Kasumi-1 (cell line): ENCODE measurements at regions not wholly inside any gene's neighbourhood (a gene's known extent, or its start where the extent isn't known, plus 50 kb on each side); places are given as distances from the start of the nearest gene placed in this dataset.
A peak's percentile ranks its signal among the peaks of the same experiment; 100 is the strongest.
"Not testable (repeated sequence)": the region's sequence is repeated elsewhere in the genome, so short reads cannot be mapped to it uniquely, and the experiment has no call there.

Experiments used
- DNase-seq, 2 experiments: peaks; one replicate each; lab custom pipeline; 2025; lab: John Stamatoyannopoulos, UW

DNA sequence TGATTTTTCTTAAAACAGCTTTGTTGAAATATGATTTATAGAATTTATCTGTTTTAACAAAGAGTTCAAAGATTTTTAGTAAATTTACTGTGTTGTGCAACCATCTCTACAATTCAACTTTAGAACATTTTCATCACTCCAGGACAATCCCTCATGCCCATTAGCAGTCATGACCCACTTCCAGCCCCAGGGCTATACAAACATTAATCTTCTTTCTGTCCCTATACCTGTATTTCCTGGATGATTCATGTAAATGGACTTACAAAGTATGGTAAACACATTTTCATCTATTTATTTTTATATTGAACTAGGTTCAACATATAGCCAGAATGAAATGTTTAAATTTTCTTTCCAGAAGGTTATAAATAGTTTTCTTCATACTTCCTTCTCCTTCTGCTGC, 127.8 kb upstream of the CCDC180 start:
- no peak for DNase-seq

DNA sequence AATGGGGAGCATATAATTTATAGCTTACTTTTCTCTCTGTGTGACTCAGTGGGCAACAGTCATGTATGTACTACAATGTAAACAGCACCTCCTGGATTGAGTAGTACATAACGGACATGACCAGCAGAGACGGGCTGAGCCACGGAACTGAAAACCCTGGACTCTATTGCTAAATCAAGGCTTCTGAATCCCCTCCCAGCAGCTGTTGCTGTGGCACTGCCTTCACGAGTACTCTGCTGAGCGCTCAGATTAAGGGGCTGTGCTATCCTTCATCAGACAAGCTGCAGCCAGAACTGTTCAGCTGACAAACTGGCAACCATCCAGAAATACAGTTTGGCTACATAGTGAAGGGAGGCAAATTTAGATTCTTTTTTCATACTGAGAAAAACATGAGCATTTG, 131.3 kb upstream of the CCDC180 start:
- DNase-seq: no peak

DNA sequence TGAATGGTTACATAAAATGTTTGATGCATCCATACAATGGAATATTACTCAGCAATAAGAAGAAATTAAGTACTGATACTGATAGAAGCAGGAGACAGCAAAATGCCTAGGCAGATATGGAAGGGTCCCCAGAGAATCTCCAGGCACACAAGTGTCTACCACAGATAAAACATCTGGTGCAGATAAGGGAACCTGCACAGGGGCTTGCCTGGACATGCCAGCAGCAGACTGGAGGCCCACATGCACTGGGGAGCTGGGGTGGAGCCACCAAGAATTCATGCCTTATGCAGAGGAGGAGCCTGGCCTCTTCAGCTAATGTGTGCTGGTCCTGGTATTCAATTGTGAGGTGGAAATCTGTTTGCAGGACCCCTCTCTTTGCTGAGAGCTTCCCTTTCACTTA, 129.2 kb upstream of the CTSV start:
- DNase-seq: not testable (repeated sequence)

DNA sequence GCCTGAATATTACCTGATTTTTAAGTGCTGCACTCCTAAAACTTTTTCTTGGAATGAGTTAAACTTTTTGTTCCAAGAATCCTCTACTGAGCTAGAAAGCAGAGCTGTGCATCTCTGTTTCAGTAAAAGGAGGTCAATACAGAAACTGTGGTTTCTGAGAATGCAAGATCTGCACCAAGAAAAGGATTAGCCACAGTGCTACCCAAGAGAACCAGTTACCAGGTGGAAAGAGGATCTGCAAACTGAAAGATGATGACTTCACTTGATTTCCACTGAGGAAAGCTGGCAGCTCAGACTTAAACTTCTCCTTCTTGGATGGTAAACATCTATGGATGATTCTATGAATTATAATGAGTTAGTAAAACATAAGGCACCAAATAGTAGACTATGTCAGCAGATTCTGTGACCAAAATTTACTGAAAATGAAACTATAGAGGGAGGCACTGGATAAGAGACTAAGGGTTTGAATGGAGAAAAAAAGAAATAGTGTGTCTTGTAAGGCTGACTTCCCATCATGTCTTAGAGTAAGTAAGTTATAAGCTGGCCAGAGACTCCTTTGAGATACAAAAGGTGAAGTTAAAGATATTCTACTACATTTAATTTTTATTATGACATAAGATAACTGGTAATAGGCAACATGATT, 127.7 kb upstream of the CTSV start:
- DNase-seq: not testable (repeated sequence)

DNA sequence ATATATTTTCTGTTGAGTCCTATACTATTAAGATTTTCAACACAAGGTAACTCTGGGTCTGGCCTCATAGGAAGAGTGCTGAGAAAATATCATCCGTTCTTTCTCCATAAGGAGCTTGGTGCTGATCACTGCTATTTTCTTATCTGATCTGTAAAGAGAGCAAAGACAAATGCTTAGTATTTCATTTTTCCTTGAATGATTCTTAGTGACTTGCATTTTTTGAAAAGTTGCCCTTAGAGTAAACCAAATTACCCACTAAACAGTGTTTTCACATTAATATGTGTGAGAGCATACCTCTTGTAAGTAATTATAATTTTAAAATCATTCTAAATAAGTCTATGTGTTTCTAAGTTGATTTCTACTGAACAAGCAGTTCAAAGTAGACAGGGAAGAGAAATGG, 121.3 kb upstream of the CTSV start:
- DNase-seq: no peak

DNA sequence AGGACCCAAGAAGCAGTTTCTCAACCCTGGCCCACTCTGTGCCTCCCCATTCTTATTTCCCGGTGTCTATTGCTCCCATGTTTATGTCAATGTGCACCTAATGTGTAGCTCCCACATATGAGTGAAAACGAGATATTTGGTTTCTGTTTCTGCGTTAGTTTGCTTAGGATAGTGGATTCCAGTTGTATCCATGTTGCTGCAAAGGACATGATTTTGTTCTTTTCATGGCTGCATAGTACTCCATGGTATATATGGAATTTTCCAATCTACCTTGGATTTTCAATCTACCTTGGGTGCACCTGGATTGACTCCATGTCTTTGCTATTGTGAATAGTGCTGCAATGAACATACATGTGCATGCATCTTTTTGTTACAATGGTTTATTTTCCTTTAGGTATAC, 119.8 kb upstream of the CTSV start:
- not testable (repeated sequence) for DNase-seq

DNA sequence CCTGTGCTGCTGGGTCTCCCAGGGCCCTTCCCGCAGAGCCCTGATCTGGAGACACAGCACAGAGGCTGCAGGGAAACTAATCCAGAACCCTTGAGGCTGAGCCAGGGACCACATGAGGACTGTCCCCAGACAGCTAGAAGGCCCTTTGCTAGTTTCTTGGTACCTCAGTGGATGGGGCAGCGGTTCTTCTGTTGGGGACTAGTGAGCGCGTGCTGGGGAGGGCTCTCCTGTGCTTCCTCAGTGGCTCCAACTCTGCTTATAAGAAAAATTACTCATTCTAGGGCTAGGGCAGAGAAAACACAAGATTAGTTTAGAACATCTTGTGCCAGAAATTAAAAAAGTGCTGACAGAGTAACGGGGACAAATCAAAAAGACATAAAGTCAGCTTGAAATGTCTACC, 116.5 kb upstream of the CTSV start:
- not testable (repeated sequence) for DNase-seq

DNA sequence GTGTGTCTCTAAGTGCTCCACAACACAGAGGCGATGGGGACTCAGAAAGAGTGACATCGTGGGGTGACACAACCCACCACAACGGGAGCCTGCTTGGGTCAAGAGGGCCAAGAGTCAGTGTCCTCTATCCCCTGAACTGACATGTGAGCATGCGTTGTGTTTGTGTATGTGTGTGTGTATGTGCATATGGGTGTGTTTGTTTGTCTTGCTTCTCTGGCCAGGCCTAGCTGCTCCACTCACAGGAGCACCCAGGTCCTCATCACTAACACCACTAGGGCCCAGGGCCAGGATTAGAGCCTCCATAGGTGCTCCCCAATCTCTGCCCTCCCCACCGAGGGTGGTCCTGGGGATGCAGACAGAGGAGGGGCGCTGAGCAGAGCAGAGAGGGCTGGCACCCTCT, 115.0 kb upstream of the CTSV start:
- DNase-seq: no peak

DNA sequence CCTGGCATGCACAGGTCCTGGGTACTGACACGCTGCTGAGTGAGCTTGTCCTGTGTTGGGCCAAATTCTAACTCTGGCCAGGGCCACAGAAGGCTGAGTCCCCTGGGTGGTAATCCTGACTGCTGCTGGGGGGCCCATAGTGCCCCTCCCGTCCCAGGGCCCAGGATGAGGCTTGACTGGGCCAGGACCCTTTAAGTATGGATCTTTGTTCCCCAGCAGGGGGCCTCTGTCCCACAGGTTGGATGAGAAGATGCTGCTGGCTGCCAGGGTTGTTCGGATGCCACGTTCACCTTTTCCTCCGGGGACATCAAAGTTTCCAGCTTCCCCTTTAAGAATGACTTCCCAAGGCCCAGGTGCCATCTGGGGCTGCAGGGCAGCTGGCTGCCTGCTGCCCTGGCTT, 114.2 kb upstream of the CTSV start:
- not testable (repeated sequence) for DNase-seq

DNA sequence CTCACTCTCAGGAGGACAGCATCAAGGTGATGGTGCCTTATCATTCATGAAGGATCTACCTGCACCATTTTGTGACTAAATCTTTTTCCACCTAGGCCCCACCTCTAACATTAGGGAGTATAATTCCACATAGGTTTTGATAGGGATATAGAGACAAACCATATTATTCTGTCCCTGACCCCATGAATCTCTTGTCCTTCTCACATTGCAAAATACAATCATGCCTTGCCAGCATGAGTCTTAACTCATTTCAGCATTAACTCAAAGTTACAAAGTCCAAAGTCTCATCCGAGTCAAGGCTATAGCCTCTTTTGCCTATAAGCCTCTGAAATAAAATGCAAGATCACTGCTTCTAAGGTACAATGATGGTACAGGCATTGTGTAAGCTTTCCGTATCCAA, 111.5 kb upstream of the CTSV start:
- DNase-seq: not testable (repeated sequence)

DNA sequence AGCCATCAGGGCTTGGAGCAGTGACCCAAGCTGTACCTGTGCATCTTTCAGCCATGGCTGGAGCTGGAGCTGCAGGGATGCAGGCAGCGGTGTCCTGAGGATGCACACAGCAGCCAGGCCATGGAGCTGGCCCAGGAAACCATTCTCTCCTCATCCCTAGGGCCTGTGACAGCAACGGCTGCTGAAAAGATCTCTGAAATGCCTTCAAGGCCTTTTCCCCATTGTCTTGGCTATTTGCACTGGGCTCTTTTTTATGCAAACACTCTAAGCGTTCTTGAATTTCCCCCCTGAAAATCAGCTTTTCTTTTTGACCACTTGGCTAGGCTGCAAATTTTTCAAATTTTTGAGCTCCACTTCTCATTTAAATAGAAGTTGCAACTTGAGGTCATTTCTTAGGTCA, 109.5 kb upstream of the CTSV start:
- DNase-seq: not testable (repeated sequence)

DNA sequence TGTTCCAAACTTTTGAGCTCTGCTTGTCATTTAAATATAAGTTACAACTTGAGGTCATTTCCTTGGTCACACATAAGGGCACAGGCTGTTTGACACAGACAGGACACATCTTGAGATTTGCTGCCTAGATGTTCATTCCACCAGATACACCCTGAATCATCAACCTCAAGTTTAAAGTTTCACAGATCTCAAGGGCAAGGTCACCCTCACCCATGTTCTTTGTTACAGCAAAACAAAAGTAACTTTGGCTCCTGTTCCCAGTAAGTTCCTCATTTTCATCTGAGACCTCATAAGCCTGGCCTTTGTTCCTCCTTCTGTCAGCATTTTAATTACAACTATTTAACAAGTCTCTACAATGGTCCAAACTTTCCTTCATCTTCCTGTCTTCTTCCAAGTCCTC, 106.7 kb upstream of the CTSV start:
- DNase-seq: peak; percentile 58 to 65

DNA sequence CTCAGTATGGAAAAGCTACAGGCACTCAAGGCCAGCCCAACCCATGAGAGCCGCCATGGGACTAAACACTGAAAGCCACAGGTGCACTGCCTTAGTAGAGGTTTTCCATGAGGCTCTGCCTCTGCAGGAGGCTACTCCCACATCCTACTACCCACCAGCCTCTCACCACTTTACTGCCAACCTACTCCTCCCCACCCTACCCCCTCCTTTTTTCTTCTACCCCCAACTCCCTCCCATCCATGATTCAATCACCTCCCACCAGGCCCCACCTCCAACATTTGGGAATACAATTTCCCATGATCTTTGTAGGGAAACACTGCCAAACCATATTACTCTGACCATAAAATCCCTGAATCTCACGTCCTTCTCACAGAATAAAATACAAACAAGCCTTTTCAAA, 101.6 kb upstream of the CTSV start:
- DNase-seq: no peak

DNA sequence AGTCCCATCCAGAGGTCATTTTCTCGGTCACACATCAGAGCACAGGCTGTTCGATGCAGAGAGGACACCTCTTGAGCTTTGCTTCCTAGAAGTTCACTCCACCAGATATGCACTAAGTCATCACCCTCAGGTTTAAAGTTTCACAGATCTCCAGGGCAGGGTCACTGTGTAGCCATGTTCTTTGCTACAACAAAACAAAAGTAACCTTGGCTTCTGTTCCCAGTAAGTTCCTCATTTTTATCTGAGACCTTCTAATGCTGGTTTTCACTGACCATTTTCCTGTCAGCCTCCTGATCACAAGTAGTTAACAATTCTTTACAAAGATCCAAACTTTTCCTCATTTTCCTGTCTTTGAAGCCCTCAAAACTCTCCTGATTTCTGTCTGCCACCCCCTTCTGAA, 97.5 kb upstream of the CTSV start:
- DNase-seq: peak; percentile 28 to 49

DNA sequence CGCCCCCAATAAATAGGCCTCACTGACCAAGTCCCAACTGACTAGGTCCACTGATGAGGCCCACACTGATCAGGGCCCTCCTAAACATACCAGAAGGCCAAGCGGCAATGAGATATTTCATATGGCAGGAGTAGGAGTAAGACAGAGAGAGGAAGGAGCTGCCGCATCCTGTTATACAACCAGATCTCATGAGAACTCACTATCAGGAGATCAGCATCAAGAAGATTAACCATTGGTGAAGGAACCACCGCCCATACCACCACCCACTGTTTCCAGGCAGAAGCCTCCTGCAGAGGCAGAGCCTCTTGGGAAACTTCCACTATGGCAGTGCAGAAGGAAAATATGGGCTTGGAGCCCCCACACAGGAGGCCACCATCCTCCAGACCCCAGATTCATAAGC, 95.0 kb upstream of the CTSV start:
- not testable (repeated sequence) for DNase-seq

DNA sequence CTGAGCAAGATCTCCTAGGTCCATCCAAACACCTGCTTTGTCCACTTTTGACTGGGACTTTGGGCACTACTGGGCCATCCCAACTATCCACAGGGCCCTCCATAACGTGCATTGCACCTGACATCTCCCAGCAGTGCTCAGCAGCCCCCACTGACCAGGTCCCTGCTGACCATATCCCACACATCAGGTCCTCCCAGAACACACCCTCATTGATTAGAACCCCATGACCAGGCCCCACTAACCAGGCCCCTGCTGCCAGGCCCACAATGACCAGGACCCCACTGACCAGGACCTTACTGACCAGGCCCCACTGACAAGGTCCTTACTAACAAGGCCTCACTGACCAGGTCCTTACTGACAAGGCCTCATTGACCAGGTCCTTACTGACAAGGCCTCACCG, 93.9 kb upstream of the CTSV start:
- no peak for DNase-seq

DNA sequence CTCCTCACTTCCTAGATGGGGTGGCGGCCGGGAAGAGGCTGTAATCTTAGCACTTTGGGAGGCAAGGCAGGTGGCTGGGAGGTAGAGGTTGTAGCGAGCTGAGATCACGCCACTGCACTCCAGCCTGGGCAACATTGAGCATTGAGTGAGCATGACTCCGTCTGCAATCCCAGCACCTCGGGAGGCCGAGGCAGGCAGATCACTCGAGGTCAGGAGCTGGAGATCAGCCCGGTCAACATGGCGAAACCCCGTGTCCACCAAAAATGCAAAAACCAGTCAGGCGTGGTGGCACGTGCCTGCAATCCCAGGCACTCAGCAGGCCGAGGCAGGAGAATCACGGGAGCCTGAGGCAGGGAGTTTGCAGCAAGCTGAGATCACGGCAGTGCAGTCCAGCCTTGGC, 91.9 kb upstream of the CTSV start:
- DNase-seq: not testable (repeated sequence)

DNA sequence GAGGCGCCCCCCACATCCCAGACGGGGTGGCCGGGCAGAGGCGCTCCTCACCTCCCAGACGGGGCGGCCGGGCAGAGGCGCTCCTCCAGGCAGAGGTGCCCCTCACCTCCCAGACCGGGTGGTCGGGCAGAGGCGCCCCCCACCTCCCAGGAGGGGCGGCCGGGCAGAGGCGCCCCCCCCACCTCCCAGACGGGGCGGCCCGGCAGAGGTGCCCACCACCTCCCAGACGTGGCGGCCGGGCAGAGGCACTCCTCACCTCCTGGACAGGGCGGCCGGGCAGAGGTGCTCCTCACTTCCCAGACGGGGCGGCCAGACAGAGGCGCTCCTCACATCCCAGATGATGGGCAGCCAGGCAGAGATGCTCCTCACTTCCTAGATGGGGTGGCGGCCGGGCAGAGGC, 91.4 kb upstream of the CTSV start:
- not testable (repeated sequence) for DNase-seq

DNA sequence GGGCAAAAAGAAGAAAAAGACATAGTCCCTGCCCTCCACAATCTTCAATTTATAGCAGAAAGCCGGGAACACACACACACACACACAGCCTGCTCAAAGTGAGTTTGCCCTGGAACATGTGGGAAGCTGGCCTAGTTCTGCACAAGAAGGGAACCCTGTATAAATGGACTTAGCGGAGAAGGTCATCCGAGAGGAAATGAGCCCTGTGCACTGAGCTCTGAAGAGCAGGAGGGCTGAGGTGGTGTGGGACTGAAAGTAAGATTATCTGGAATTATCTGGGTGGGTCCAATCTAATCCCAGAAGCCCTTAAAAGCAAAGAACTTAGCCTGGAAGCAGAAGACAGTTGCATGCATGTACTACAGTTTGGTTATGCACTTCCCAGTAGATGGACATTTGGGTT, 90.0 kb upstream of the CTSV start:
- DNase-seq: no peak

DNA sequence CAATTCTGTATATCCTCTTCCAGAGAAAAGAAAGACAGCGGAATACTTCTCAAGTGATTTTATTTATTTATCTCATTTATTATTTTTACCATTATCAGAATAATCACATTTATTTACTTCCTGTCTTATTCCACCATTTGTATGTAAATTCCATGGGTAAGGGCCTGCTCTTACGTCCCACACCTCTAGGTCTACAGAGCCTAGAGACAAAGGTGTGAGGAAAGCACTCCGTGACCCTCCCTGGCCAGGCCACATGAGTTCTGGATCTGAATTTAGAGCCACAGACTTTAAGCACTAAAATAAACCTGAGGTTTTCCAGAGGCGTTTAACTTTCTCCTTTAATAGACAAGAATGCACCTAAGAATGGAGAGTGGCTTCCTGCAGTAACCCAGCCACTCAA, 85.3 kb upstream of the CTSV start:
- DNase-seq: no peak

DNA sequence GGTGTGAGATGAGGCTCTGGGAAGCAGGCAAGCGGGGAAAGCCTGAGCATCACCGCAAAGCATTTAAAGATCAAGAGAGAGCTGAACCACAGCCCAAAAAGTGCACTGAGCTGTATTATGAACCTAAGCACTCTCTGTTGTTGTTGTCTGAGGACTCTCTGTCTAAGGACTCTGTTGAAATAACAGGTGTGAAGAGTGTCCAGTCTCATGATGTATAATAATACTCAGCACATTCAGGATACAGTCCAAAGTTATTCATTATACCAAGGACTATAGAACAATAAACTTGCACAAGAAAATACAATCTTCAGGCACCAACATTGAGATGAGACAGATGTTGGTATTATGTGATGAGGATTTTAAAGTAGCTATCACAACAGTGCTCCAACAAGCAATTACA, 71.8 kb upstream of the CTSV start:
- DNase-seq: no peak

DNA sequence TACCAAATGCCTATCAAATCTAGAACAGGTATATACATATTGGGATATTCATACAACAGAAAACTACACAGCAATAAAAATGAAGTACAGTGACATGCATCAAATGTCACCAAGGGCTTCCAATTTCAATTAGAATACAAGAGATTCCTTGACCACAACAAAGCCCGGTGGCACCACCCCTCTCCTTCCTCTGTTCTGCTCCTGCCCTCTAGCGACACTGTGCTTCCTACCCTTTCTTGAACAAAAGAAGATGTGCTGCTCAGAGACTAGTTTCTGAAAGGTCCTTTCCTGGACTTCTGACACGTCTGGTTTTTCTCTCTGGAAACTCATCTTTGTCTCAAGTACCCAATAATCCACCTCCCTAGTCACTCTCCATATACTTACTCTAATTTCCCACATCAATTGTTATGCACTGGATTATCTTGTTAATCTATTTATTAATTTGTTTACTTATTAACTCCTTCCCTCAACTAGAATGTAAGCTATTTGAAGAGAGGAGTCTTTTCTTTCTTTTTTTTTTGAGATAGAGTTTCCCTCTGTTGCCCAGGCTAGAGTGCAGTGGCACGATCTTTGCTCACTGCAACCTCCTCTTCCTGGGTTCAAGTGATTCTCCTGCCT, 70.4 kb upstream of the CTSV start:
- peak; percentile 76 to 91 for DNase-seq

DNA sequence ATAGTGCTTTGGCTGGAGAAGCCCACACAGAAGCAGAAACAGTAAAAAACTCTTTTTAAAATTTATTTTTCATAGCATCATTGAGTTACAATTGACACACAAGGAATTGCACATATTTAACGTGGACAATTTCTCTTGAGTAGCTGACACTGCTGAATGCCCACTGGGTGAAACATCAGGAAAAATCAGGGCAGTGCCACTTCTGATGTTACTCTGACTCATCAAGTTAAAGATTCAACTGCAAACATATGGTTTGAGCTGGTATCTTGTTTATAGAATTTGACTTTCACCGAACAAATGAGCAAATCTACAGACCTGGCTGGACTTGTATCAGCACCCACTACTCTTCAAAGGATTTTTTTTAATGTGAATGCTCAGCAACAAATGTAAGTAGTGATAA, 66.3 kb upstream of the CTSV start:
- not testable (repeated sequence) for DNase-seq
